H1 (cell line): ENCODE measurements at regions not wholly inside any gene's neighbourhood (a gene's known extent, or its start where the extent isn't known, plus 50 kb on each side); places are given as distances from the start of the nearest gene placed in this dataset.
"Not testable (repeated sequence)": the region's sequence is repeated elsewhere in the genome, so short reads cannot be mapped to it uniquely, and the experiment has no call there.

Experiments
- GABPA ChIP-seq: IDR thresholded peaks from 2 replicates; pipeline ENCODE4 v1.6.1; 2011; ENCODE audit warnings: mild to moderate bottlenecking, low read length, moderate library complexity, borderline replicate concordance; ENCODE audit not compliant: insufficient read depth
- NRF1 ChIP-seq: IDR thresholded peaks from 2 replicates; pipeline ENCODE4 v1.6.1; 2011; ENCODE audit warnings: mild to moderate bottlenecking, low read depth, low read length, improper control_type of control experiment
- TAF1 ChIP-seq: IDR thresholded peaks from 2 replicates; pipeline ENCODE4 v1.6.1; 2011; ENCODE audit warnings: mild to moderate bottlenecking, low read depth, low read length

- not testable (repeated sequence) for TF ChIP-seq NRF1, TAF1, GABPA
Observed at GRCh38 chr1:121470401-121470800, 285.6 kb downstream of the SRGAP2C start.
